ENCODE measurements at regions not wholly inside any gene's neighbourhood (a gene's known extent, or its start where the extent isn't known, plus 50 kb on each side); places are given as distances from the start of the nearest gene placed in this dataset.

DNA sequence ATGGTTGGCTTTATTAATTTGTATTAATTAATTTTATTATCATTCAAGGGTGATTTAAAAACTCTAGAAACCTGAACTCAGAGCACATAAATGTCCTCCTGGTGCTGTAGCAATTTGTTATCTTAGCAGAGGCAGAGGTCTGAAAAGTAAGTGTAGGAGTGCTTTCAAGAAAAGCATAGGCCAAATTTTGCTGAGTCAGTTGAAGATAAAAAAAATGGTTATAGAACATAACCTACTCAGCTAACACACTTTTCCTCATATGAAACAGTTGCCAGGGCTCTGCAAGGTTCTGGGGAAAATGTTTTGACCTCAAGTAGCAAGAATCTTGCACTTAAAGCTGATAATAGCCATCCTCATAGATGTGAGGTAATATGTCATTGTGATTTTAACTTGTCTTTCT, 53.5 kb upstream of the CHODL start:
- Histone ChIP-seq H3K27me3 (ENCODE audit: control insufficient read depth, insufficient read depth, low read length, poor library complexity, severe bottlenecking) (no peaks in the 10 kb centered on the region), H3K9me3 (ENCODE audit: control insufficient read depth, low read length) (no peaks in the 10 kb centered on the region), H3K9ac (ENCODE audit: extremely low read depth, low read length, poor library complexity, severe bottlenecking) (no peak overlapping the region), H3K4me3 (ENCODE audit: low read length) (no peak overlapping the region), H3K4me1 (ENCODE audit: control insufficient read depth, insufficient read depth, low read length) (no peaks in the 10 kb centered on the region), H3K27ac (ENCODE audit: low read depth, low read length) (no peak overlapping the region), H3K36me3 (ENCODE audit: control insufficient read depth, insufficient read depth, low read length) (no peaks in the 10 kb centered on the region)
- TF ChIP-seq, protein P1, sequence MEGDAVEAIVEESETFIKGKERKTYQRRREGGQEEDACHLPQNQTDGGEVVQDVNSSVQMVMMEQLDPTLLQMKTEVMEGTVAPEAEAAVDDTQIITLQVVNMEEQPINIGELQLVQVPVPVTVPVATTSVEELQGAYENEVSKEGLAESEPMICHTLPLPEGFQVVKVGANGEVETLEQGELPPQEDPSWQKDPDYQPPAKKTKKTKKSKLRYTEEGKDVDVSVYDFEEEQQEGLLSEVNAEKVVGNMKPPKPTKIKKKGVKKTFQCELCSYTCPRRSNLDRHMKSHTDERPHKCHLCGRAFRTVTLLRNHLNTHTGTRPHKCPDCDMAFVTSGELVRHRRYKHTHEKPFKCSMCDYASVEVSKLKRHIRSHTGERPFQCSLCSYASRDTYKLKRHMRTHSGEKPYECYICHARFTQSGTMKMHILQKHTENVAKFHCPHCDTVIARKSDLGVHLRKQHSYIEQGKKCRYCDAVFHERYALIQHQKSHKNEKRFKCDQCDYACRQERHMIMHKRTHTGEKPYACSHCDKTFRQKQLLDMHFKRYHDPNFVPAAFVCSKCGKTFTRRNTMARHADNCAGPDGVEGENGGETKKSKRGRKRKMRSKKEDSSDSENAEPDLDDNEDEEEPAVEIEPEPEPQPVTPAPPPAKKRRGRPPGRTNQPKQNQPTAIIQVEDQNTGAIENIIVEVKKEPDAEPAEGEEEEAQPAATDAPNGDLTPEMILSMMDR (conservative IDR thresholded peaks at IDR 0.05): no peak
- DNase-seq: no peak
- no peak overlapping the region for H3K27ac Mint-ChIP-seq
- H3K4me1 Mint-ChIP-seq: no peaks in the 10 kb centered on the region
- H3K4me3 Mint-ChIP-seq: no peak overlapping the region
- H3K9me3 Mint-ChIP-seq: no peaks in the 10 kb centered on the region
- no peaks in the 10 kb centered on the region for H3K27me3 Mint-ChIP-seq (ENCODE audit: insufficient read depth)
- H3K36me3 Mint-ChIP-seq (ENCODE audit: low read depth): no peaks in the 10 kb centered on the region

DNA sequence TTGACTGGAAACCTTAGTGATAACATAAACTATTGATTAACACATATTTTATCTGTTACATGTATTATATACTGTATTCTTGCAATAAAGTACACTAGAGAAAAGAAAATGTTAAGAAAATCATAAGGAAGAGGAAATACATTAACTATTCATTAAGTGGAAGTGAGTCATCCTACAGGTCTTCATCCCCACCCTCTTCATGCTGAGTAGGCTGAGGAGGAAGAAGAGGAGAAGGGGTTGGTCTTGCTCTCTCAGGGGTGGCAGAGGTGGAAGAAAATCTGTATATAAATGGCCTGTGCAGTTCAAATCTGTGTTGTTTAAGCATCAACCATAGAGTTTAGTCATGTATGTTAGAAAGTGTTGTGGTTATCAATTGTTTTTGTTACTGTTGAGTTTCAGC, 66.1 kb upstream of the CHODL start:
- no peak overlapping the region for H3K4me3 Mint-ChIP-seq

DNA sequence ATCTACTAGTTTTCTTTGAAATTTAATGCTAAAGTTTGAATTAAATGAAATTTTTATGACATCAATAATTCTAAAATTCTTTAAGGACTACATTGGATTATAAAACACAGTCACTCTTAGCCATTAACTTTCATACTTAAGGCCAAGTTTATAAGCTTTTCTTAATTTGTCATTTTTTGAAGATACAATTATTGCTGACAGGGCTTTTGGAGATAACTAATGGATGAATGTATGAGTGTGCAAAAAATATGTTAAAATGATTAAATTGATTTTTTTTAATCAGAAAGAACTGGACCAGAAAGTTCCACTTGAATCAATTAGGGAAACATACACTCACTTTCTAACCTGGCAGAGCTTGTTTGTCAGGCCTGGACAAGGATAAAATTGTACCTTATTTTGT, 70.3 kb upstream of the CHODL start:
- H3K9me3 Mint-ChIP-seq: no peaks in the 10 kb centered on the region
- no peak for DNase-seq
- TF ChIP-seq, protein P1 (conservative IDR thresholded peaks at IDR 0.05): no peak
- H3K27ac Mint-ChIP-seq: no peak overlapping the region
- Histone ChIP-seq H3K9me3 (ENCODE audit: control insufficient read depth, low read length) (no peaks in the 10 kb centered on the region), H3K4me1 (ENCODE audit: control insufficient read depth, insufficient read depth, low read length) (no peaks in the 10 kb centered on the region), H3K9ac (ENCODE audit: extremely low read depth, low read length, poor library complexity, severe bottlenecking) (no peak overlapping the region), H3K27me3 (ENCODE audit: control insufficient read depth, insufficient read depth, low read length, poor library complexity, severe bottlenecking) (no peaks in the 10 kb centered on the region), H3K27ac (ENCODE audit: low read depth, low read length) (no peak overlapping the region), H3K36me3 (ENCODE audit: control insufficient read depth, insufficient read depth, low read length) (no peaks in the 10 kb centered on the region), H3K4me3 (ENCODE audit: low read length) (no peak overlapping the region)
- H3K4me3 Mint-ChIP-seq: no peak overlapping the region
- no peaks in the 10 kb centered on the region for H3K27me3 Mint-ChIP-seq (ENCODE audit: insufficient read depth)
- H3K36me3 Mint-ChIP-seq (ENCODE audit: low read depth): no peaks in the 10 kb centered on the region
- no peaks in the 10 kb centered on the region for H3K4me1 Mint-ChIP-seq

More for the DNA sequence above, 66.1 kb upstream of the CHODL start:
- Histone ChIP-seq H3K27me3 (ENCODE audit: control insufficient read depth, insufficient read depth, low read length, poor library complexity, severe bottlenecking) (no peaks in the 10 kb centered on the region), H3K36me3 (ENCODE audit: control insufficient read depth, insufficient read depth, low read length) (no peaks in the 10 kb centered on the region), H3K9me3 (ENCODE audit: control insufficient read depth, low read length) (no peaks in the 10 kb centered on the region), H3K9ac (ENCODE audit: extremely low read depth, low read length, poor library complexity, severe bottlenecking) (no peak overlapping the region), H3K27ac (ENCODE audit: low read depth, low read length) (no peak overlapping the region), H3K4me3 (ENCODE audit: low read length) (no peak overlapping the region), H3K4me1 (ENCODE audit: control insufficient read depth, insufficient read depth, low read length) (no peaks in the 10 kb centered on the region)
- Mint-ChIP-seq H3K9me3 (no peaks in the 10 kb centered on the region), H3K27ac (no peak overlapping the region), H3K36me3 (ENCODE audit: low read depth) (no peaks in the 10 kb centered on the region), H3K4me1 (no peaks in the 10 kb centered on the region), H3K27me3 (ENCODE audit: insufficient read depth) (no peaks in the 10 kb centered on the region)
- DNase-seq: no peak
- TF ChIP-seq, protein P1 (conservative IDR thresholded peaks at IDR 0.05): no peak

Measured in endodermal cell (in vitro differentiated cells).